C4-2B (cell line): ENCODE measurements at regions not wholly inside any gene's neighbourhood (a gene's known extent, or its start where the extent isn't known, plus 50 kb on each side); places are given as distances from the start of the nearest gene placed in this dataset.

Experiments used
- CTCF ChIP-seq: fragments of 450-650 bp; conservative IDR thresholded peaks from 2 replicates; pipeline ENCODE4 v1.5.1; 2017; ENCODE audit warnings: mild to moderate bottlenecking
- ZFX ChIP-seq: fragments of 450-650 bp; IDR thresholded peaks from 2 replicates; pipeline ENCODE4 v1.6.1; 2017

- TF ChIP-seq CTCF (no peak), ZFX (no peak)
Measured at GRCh38 chr2:58405341-58405740, 164.2 kb upstream of the FANCL start.
